Kasumi-1 (cell line): ENCODE measurements at regions not wholly inside any gene's neighbourhood (a gene's known extent, or its start where the extent isn't known, plus 50 kb on each side); places are given as distances from the start of the nearest gene placed in this dataset.
"Not testable (repeated sequence)": the region's sequence is repeated elsewhere in the genome, so short reads cannot be mapped to it uniquely, and the experiment has no call there.

Source experiments
- DNase-seq, 2 experiments: peaks; one replicate each; lab custom pipeline; 2025; lab: John Stamatoyannopoulos, UW

GRCh38 chr4:1572964-1573720, 111.0 kb downstream of the FAM53A start:
- DNase-seq: no peak

GRCh38 chr4:1572521-1572920, 111.6 kb downstream of the FAM53A start:
- no peak for DNase-seq

GRCh38 chr4:1572010-1572385, 112.1 kb downstream of the FAM53A start:
- no peak for DNase-seq

GRCh38 chr4:1571165-1572009, 112.7 kb downstream of the FAM53A start:
- DNase-seq: no peak

- no peak for DNase-seq
Observed at GRCh38 chr4:1570291-1571164, 113.6 kb downstream of the FAM53A start.

GRCh38 chr4:1569461-1570151, 114.5 kb downstream of the FAM53A start:
- DNase-seq: no peak

- no peak for DNase-seq
Observed at GRCh38 chr4:1568855-1569460, 115.2 kb downstream of the FAM53A start.

- DNase-seq: no peak
Observed at GRCh38 chr4:1567808-1568581, 116.1 kb downstream of the FAM53A start.

GRCh38 chr4:1567519-1567807, 116.7 kb downstream of the FAM53A start:
- DNase-seq: no peak

GRCh38 chr4:1566838-1567518, 117.1 kb downstream of the FAM53A start:
- no peak for DNase-seq

GRCh38 chr4:1566301-1566837, 117.7 kb downstream of the FAM53A start:
- not testable (repeated sequence) for DNase-seq

- no peak for DNase-seq
Observed at GRCh38 chr4:1565598-1566295, 118.4 kb downstream of the FAM53A start.

GRCh38 chr4:1564535-1565375, 119.4 kb downstream of the FAM53A start:
- no peak for DNase-seq

GRCh38 chr4:1563768-1564485, 120.2 kb downstream of the FAM53A start:
- no peak for DNase-seq

GRCh38 chr4:1563241-1563640, 120.9 kb downstream of the FAM53A start:
- no peak for DNase-seq

- no peak for DNase-seq
Observed at GRCh38 chr4:1562771-1563170, 121.3 kb downstream of the FAM53A start.

GRCh38 chr4:1562371-1562770, 121.7 kb downstream of the FAM53A start:
- DNase-seq: no peak
